Fibroblast of villous mesenchyme (primary cell): ENCODE measurements at regions not wholly inside any gene's neighbourhood (a gene's known extent, or its start where the extent isn't known, plus 50 kb on each side); places are given as distances from the start of the nearest gene placed in this dataset.

ENCODE experiments used
- DNase-seq: peaks from one replicate; pipeline ENCODE4 v3.0.0-alpha.2; 2010; ENCODE audit warnings: low read depth
- H3K4me3 ChIP-seq: 2 replicates; pipeline ENCODE4 v1.5.1; 2011; ENCODE audit warnings: low read depth, mild to moderate bottlenecking, low read length
- TF ChIP-seq, protein P1 (sequence below): IDR thresholded peaks from 2 replicates; pipeline ENCODE4 v1.5.1; 2012; ENCODE audit warnings: low read depth, mild to moderate bottlenecking, low read length; ENCODE audit not compliant: insufficient read depth

DNA sequence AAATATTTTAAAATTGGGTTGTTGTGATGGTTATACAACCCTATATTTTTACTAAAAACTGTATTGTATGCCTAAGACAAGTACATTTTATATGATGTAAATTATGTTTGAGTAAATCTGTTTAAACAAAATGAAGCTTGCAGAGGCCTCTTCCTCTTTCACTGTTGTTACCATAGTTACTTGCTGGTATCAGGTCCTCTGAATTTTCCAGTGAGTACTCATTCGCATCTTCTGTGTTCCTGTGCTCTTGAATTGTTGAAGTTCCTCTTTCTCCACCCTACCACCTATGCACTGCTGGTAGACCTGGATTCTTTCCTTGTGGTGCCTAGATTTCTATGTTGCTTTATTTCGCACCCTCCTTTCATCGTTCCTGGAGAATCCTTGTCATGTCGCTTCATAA, 938.5 kb upstream of the ACO1 start:
- TF ChIP-seq, protein P1, sequence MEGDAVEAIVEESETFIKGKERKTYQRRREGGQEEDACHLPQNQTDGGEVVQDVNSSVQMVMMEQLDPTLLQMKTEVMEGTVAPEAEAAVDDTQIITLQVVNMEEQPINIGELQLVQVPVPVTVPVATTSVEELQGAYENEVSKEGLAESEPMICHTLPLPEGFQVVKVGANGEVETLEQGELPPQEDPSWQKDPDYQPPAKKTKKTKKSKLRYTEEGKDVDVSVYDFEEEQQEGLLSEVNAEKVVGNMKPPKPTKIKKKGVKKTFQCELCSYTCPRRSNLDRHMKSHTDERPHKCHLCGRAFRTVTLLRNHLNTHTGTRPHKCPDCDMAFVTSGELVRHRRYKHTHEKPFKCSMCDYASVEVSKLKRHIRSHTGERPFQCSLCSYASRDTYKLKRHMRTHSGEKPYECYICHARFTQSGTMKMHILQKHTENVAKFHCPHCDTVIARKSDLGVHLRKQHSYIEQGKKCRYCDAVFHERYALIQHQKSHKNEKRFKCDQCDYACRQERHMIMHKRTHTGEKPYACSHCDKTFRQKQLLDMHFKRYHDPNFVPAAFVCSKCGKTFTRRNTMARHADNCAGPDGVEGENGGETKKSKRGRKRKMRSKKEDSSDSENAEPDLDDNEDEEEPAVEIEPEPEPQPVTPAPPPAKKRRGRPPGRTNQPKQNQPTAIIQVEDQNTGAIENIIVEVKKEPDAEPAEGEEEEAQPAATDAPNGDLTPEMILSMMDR = no peak
- H3K4me3 ChIP-seq = no peak overlapping the region
- no peak for DNase-seq

DNA sequence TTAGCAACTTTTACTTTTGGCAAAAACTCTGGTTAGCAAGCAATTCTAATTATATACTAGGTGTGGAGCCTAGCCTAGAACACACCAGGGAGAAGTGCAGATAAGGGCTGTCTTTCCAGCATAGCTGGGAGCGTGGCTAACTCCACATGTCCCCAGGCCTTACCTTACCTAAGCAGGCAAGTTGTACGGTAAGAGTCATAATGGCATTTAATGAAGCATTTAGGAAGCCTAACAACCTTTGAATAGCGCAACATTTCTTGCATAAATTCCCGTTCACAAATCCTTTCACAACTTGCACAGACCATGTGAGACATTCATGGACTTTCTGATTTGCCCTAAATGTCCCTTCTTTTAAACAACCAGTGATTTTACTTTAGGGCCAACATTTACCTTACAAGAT, 917.4 kb upstream of the ACO1 start:
- DNase-seq = no peak
- no peak overlapping the region for H3K4me3 ChIP-seq
- TF ChIP-seq, protein P1 = no peak

DNA sequence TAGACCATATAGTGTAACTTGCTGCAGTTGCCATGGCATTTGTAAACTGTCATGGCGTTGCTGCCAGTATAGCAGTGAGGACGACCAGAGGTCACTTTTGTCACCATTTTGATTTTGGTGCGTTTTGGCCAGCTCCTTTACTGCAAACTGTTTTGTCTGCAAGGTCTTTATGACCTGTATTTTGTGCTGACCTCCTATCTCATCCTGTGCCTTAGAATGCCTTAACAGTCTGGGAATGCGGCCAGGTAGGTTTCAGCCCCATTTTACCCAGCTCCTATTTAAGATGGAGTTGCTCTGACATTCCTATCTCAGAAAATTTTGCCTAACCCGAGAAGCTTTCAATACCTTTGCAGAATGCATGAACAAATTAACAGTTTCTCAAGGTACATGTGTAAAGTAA, 914.4 kb upstream of the ACO1 start:
- DNase-seq = no peak
- no peak overlapping the region for H3K4me3 ChIP-seq
- TF ChIP-seq, protein P1 = no peak

DNA sequence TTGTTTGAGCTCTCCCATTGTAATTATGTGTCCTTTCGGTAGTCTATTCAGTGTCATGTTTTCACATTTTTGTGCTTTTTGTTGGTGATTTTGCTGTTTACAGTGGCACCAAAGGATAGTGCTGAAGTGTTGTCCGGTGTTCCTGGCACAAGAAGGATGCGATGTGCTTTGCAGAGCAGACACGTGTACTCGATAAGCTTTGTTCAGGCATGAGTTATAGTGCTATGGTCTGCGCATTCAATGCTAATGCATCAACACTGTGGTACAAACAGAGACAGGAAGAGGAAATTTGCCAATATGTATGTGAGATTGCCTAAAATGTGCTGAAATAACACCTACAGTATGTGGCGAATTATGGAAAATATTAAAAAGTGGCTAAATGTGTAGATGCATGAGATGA, 913.4 kb upstream of the ACO1 start:
- no peak for DNase-seq
- TF ChIP-seq, protein P1 = no peak
- no peak overlapping the region for H3K4me3 ChIP-seq

GRCh38 chr9:31486630-31487029, 897.8 kb upstream of the ACO1 start:
- no peak for DNase-seq
- TF ChIP-seq, protein P1 = no peak
- no peak overlapping the region for H3K4me3 ChIP-seq

- TF ChIP-seq, protein P1 = no peak
These were observed 893.8 kb upstream of the ACO1 start for GRCh38 chr9:31490551-31491106.

GRCh38 chr9:31492229-31492628, 892.2 kb upstream of the ACO1 start:
- no peak overlapping the region for H3K4me3 ChIP-seq
- TF ChIP-seq, protein P1 = no peak
- no peak for DNase-seq

More at GRCh38 chr9:31490551-31491106, 893.8 kb upstream of the ACO1 start:
- DNase-seq = no peak
- no peak overlapping the region for H3K4me3 ChIP-seq
